GM12878 (cell line): ENCODE measurements at regions not wholly inside any gene's neighbourhood (a gene's known extent, or its start where the extent isn't known, plus 50 kb on each side); places are given as distances from the start of the nearest gene placed in this dataset.
A peak's percentile ranks its signal among the peaks of the same experiment; 100 is the strongest.
"Not testable (repeated sequence)": the region's sequence is repeated elsewhere in the genome, so short reads cannot be mapped to it uniquely, and the experiment has no call there.

Experiments used
- ATAC-seq: fragments of 200-7000 bp; cut with Tn5 transposase; 3 replicates; pipeline ENCODE4 v1.9.1; 2020; ENCODE audit warnings: mild to moderate bottlenecking, moderate library complexity
- BruUV-seq: library from RNA; stranded (reverse); fragments of 400-500 nt; replicated peaks from 2 replicates; lab custom pipeline; 2021; lab: Mats Ljungman, UMichigan
- CTCF ChIA-PET: fragments of 300-600 bp; sonication (Branson Sonifier 250); formaldehyde crosslinking; extraction: SDS; loops from one replicate; lab custom pipeline; 2021; ENCODE audit warnings: inconsistent platforms; lab: Yijun Ruan, JAX
- POLR2A ChIA-PET: fragments of 350-600 bp; formaldehyde crosslinking; extraction: SDS; loops from one replicate; lab custom pipeline; 2021; ENCODE audit warnings: inconsistent platforms; lab: Charles Lee
- RAD21 ChIA-PET: fragments of 300-600 bp; sonication (Branson Sonifier 250); formaldehyde crosslinking; loops from one replicate; lab custom pipeline; 2023; ENCODE audit warnings: antibody characterized with exemption; ENCODE audit not compliant: unreplicated experiment; lab: Charles Lee
- SMC1A ChIA-PET: fragments of 300-600 bp; sonication (Branson Sonifier 250); formaldehyde crosslinking; loops from one replicate; lab custom pipeline; 2023; ENCODE audit not compliant: unreplicated experiment, uncharacterized antibody; lab: Charles Lee
- DNase-seq: peaks from one replicate; pipeline ENCODE4 v3.0.0-alpha.2; 2011; ENCODE audit warnings: low read depth, low spot score
- FAIRE-seq: peaks from 3 replicates; lab custom pipeline; 2011; peaks lifted over from hg19 to GRCh38; lab: Jason Lieb, UNC
- H2AFZ ChIP-seq: 2 replicates; pipeline ENCODE4 v1.6.0; 2011; ENCODE audit warnings: low read depth, low read length, control low read depth; ENCODE audit not compliant: control insufficient read depth
- H3K27ac ChIP-seq: 2 replicates; pipeline ENCODE4 v1.5.1; 2011; ENCODE audit warnings: control low read depth; ENCODE audit not compliant: control insufficient read depth, insufficient read depth
- H3K27me3 ChIP-seq, 2 experiments: replicated peaks in 1 of 2; 2 replicates each; pipeline versions ENCODE4 v1.6.0 to v1.6.1; 2011; ENCODE audit warnings: low read length in 1 of 2; ENCODE audit not compliant: control insufficient read depth in 2 of 2, insufficient read depth in 2 of 2
- H3K36me3 ChIP-seq, 2 experiments: 2 replicates each; pipeline ENCODE4 v1.5.1; 2011; ENCODE audit warnings: low read length in 1 of 2; ENCODE audit not compliant: control insufficient read depth in 2 of 2, insufficient read depth in 2 of 2
- H3K4me1 ChIP-seq: 2 replicates; pipeline ENCODE4 v1.6.1; 2011; ENCODE audit warnings: mild to moderate bottlenecking, low read length, moderate library complexity, mixed read lengths; ENCODE audit not compliant: control insufficient read depth, insufficient read depth
- H3K4me2 ChIP-seq: 2 replicates; pipeline ENCODE4 v1.6.0; 2011; ENCODE audit warnings: control low read depth; ENCODE audit not compliant: control insufficient read depth, insufficient read depth
- H3K4me3 ChIP-seq: fragments of 200-600 bp; sonication (generic); 2 replicates; pipeline ENCODE4 v1.5.1; 2016
- H3K79me2 ChIP-seq: 2 replicates; pipeline ENCODE4 v1.6.0; 2011; ENCODE audit warnings: low read length; ENCODE audit not compliant: control insufficient read depth, insufficient read depth
- H3K9ac ChIP-seq: 2 replicates; pipeline ENCODE4 v1.8.0; 2011; ENCODE audit warnings: low read length, control low read depth, mixed read lengths; ENCODE audit not compliant: control insufficient read depth, insufficient read depth
- H3K9me3 ChIP-seq: replicated peaks from 3 replicates; pipeline ENCODE4 v1.5.1; 2011; ENCODE audit warnings: mild to moderate bottlenecking, low read length; ENCODE audit not compliant: control insufficient read depth, insufficient read depth
- H4K20me1 ChIP-seq: 2 replicates; pipeline ENCODE4 v1.6.0; 2011; ENCODE audit not compliant: control insufficient read depth, insufficient read depth
- BHLHE40 ChIP-seq, 2 experiments: fragments of 450-650 bp in 1 of 2; IDR thresholded peaks; 2 replicates each; pipeline ENCODE4 v1.6.1; 2011 to 2017; ENCODE audit warnings: low read depth in 2 of 2, borderline replicate concordance in 1 of 2, improper control_type of control experiment in 1 of 2, low read length in 1 of 2, mild to moderate bottlenecking in 1 of 2
- POLR2A ChIP-seq: IDR thresholded peaks from 2 replicates; pipeline ENCODE4 v1.6.1; 2011; ENCODE audit warnings: low read depth, mild to moderate bottlenecking, low read length
- WGBS: methylation state at CpG from one replicate; pipeline ENCODE4 v1.1.6; 2016; ENCODE audit warnings: low lambda C conversion rate; ENCODE audit not compliant: insufficient replicate concordance, insufficient coverage; ENCODE audit errors: missing lambda C conversion rate; 5-methylcytosine and 5-hydroxymethylcytosine counted together
- in situ Hi-C: fragments of 300-500 bp; cut with MboI; formaldehyde crosslinking; loops from 9 replicates; pipeline ENCODE4 v1.14.3; 2018; ENCODE audit warnings: mixed read lengths
- intact Hi-C: fragments of 100-400 bp; cut with micrococcal nuclease; formaldehyde crosslinking; loops from one replicate; pipeline ENCODE4 v1.14.2; 2022; ENCODE audit not compliant: unreplicated experiment

- BruUV-seq, FAIRE-seq, H3K79me2 ChIP-seq, CTCF ChIA-PET, H3K9ac ChIP-seq, H3K9me3 ChIP-seq, H3K36me3 ChIP-seq, H3K4me3 ChIP-seq: not testable (repeated sequence)
- ATAC-seq, result peak; percentile 44
- peak overlapping the region; percentile 12; the same call in 1 of the 2 replicates for H2AFZ ChIP-seq
- WGBS, result 33% methylated on average over 13 of the region's 16 CpGs
- RAD21 ChIA-PET, result interaction anchor here (0.6 kb wide), 1 partner anchor 1489 kb away, joined by 4 read pairs; no protein-coding TSS in a partner anchor
- TF ChIP-seq BHLHE40 (IDR thresholded peaks at IDR 0.05; ENCODE audit: borderline replicate concordance in 1 of 2, low read depth in 2 of 2, low read length in 1 of 2), result peak in 1 of 2 experiments; percentile 80; a peak in 2 of 4 replicates
- 0 out of 2 replicates have a peak, but pooled peaks have one; percentile 31 for TF ChIP-seq POLR2A
- TF ChIP-seq, all 136 proteins: peak for 2; not testable (repeated sequence) for 134
- H3K27me3 ChIP-seq, H4K20me1 ChIP-seq, POLR2A ChIA-PET, SMC1A ChIA-PET, H3K4me2 ChIP-seq, H3K27ac ChIP-seq, intact Hi-C loops, DNase-seq: not testable (repeated sequence)
- peaks cover 21% of the 10 kb centered on the region for H3K4me1 ChIP-seq
- in situ Hi-C loops, result loop anchor here (10.0 kb wide), 1 partner anchor 118 kb away; no protein-coding TSS in a partner anchor
Measured at GRCh38 chr14:105586144-105586872, 59.9 kb downstream of the TMEM121 start.

GRCh38 chr14:105587034-105587433, 60.7 kb downstream of the TMEM121 start:
- H3K79me2 ChIP-seq, DNase-seq, H3K9ac ChIP-seq, FAIRE-seq, RAD21 ChIA-PET, SMC1A ChIA-PET, H2AFZ ChIP-seq, intact Hi-C loops, ATAC-seq, CTCF ChIA-PET, H3K4me3 ChIP-seq, POLR2A ChIA-PET, H3K27me3 ChIP-seq, H3K9me3 ChIP-seq, H3K36me3 ChIP-seq, H3K4me2 ChIP-seq, H3K27ac ChIP-seq, BruUV-seq, H4K20me1 ChIP-seq: not testable (repeated sequence)
- in situ Hi-C loops, result loop anchor here (10.0 kb wide), 1 partner anchor 118 kb away; no protein-coding TSS in a partner anchor
- peaks cover 14% of the 10 kb centered on the region for H3K4me1 ChIP-seq
- 96% methylated on average over 5 of the region's 19 CpGs for WGBS

- SMC1A ChIA-PET, H3K36me3 ChIP-seq, DNase-seq, H3K79me2 ChIP-seq, H2AFZ ChIP-seq, H3K9ac ChIP-seq, H3K9me3 ChIP-seq, H3K27me3 ChIP-seq, FAIRE-seq, H4K20me1 ChIP-seq, H3K4me2 ChIP-seq, intact Hi-C loops, BruUV-seq, H3K27ac ChIP-seq, H3K4me1 ChIP-seq, ATAC-seq, H3K4me3 ChIP-seq, RAD21 ChIA-PET, POLR2A ChIA-PET: not testable (repeated sequence)
- 79% methylated on average over 27 of the region's 37 CpGs for WGBS
- in situ Hi-C loops, result loop anchor here (10.0 kb wide), 1 partner anchor 117 kb away; no protein-coding TSS in a partner anchor
- CTCF ChIA-PET, result interaction anchor here (0.8 kb wide), 1 partner anchor 721 kb away, joined by 3 read pairs; no protein-coding TSS in a partner anchor
Measured at GRCh38 chr14:105587482-105588235, 61.3 kb downstream of the TMEM121 start.
